GM23338 (cell line): ENCODE measurements at regions not wholly inside any gene's neighbourhood (a gene's known extent, or its start where the extent isn't known, plus 50 kb on each side); places are given as distances from the start of the nearest gene placed in this dataset.
A peak's percentile ranks its signal among the peaks of the same experiment; 100 is the strongest.

Experiments
- ATAC-seq: fragments of 200-7000 bp; cut with Tn5 transposase; 3 replicates; pipeline ENCODE4 v1.9.1; 2020
- DNase-seq: peaks from one replicate; pipeline ENCODE4 v3.0.0-alpha.2; 2015; ENCODE audit warnings: low spot score
- H2AFZ ChIP-seq: fragments of 200-600 bp; sonication (generic); 2 replicates; pipeline ENCODE4 v1.8.0; 2016; ENCODE audit warnings: antibody characterized with exemption, mild to moderate bottlenecking, moderate library complexity
- H3F3A ChIP-seq: fragments of 200-600 bp; sonication (generic); replicated peaks from 2 replicates; pipeline ENCODE4 v1.8.0; 2017; ENCODE audit warnings: antibody characterized with exemption, mixed run types, low read depth
- H3K27ac ChIP-seq: fragments of 200-600 bp; sonication (generic); 2 replicates; pipeline ENCODE4 v1.6.1; 2016; ENCODE audit warnings: low read depth
- H3K27me3 ChIP-seq: fragments of 200-600 bp; sonication (generic); 2 replicates; pipeline ENCODE4 v1.8.0; 2016; ENCODE audit warnings: mild to moderate bottlenecking, mixed run types, moderate library complexity; ENCODE audit not compliant: insufficient read depth
- H3K36me3 ChIP-seq: fragments of 200-600 bp; sonication (generic); 2 replicates; pipeline ENCODE4 v1.8.0; 2016; ENCODE audit warnings: mild to moderate bottlenecking; ENCODE audit not compliant: insufficient read depth
- H3K4me1 ChIP-seq: fragments of 200-600 bp; sonication (generic); 2 replicates; pipeline ENCODE4 v1.8.0; 2016; ENCODE audit warnings: mild to moderate bottlenecking, moderate library complexity; ENCODE audit not compliant: insufficient read depth
- H3K4me2 ChIP-seq: fragments of 200-600 bp; sonication (generic); 2 replicates; pipeline ENCODE4 v1.7.1; 2017; ENCODE audit warnings: mixed run types
- H3K4me3 ChIP-seq: fragments of 200-600 bp; sonication (generic); 2 replicates; pipeline ENCODE4 v1.6.1; 2016; ENCODE audit warnings: mixed run types
- H3K79me2 ChIP-seq: fragments of 200-600 bp; sonication (generic); replicated peaks from 2 replicates; pipeline ENCODE4 v1.8.0; 2017; ENCODE audit warnings: mild to moderate bottlenecking; ENCODE audit not compliant: insufficient read depth
- H3K9me2 ChIP-seq: fragments of 200-600 bp; sonication (generic); 2 replicates; pipeline ENCODE4 v1.8.0; 2017; ENCODE audit not compliant: insufficient read depth
- H4K20me1 ChIP-seq: fragments of 200-600 bp; sonication (generic); replicated peaks from 2 replicates; pipeline ENCODE4 v1.8.0; 2017; ENCODE audit warnings: mild to moderate bottlenecking; ENCODE audit not compliant: insufficient read depth
- H3K27ac Mint-ChIP-seq: 2 replicates; pipeline ENCODE4 v1.8.0; 2020; ENCODE audit warnings: inconsistent platforms, mild to moderate bottlenecking, moderate library complexity, mixed read lengths
- H3K27me3 Mint-ChIP-seq: 3 replicates; pipeline ENCODE4 v1.8.0; 2022; ENCODE audit warnings: low read depth, mild to moderate bottlenecking, moderate library complexity, mixed read lengths, inconsistent platforms; ENCODE audit not compliant: insufficient read depth, poor library complexity
- H3K36me3 Mint-ChIP-seq: 3 replicates; pipeline ENCODE4 v1.8.0; 2021; ENCODE audit warnings: low read depth, mild to moderate bottlenecking, inconsistent platforms, moderate library complexity, mixed read lengths
- H3K4me1 Mint-ChIP-seq: 3 replicates; pipeline ENCODE4 v1.8.0; 2020; ENCODE audit warnings: mild to moderate bottlenecking, inconsistent platforms, mixed read lengths
- H3K4me3 Mint-ChIP-seq: 3 replicates; pipeline ENCODE4 v1.8.0; 2021; ENCODE audit warnings: moderate library complexity, mild to moderate bottlenecking, inconsistent platforms, mixed read lengths
- H3K9me3 Mint-ChIP-seq: 3 replicates; pipeline ENCODE4 v1.8.0; 2020; ENCODE audit warnings: moderate library complexity, mild to moderate bottlenecking, inconsistent platforms, mixed read lengths
- EZH2 ChIP-seq: fragments of 200-600 bp; sonication (generic); IDR thresholded peaks from one replicate; pipeline ENCODE4 v1.8.0; 2017; ENCODE audit warnings: antibody characterized with exemption, mild to moderate bottlenecking, low read depth; ENCODE audit not compliant: unreplicated experiment
- EZH2phosphoT487 ChIP-seq: fragments of 200-600 bp; sonication (generic); IDR thresholded peaks from one replicate; pipeline ENCODE4 v1.8.1; 2018; ENCODE audit warnings: antibody characterized with exemption; ENCODE audit not compliant: unreplicated experiment
- NANOG ChIP-seq: IDR thresholded peaks from 2 replicates; pipeline ENCODE4 v1.6.1; 2016; ENCODE audit warnings: antibody characterized with exemption, borderline replicate concordance
- POLR2AphosphoS5 ChIP-seq: IDR thresholded peaks from 2 replicates; pipeline ENCODE4 v1.6.1; 2016; ENCODE audit warnings: antibody characterized with exemption, low read depth
- ZNF114 ChIP-seq: fragments of 250-450 bp; sonication (Bioruptor Pico); IDR thresholded peaks from 2 replicates; pipeline ENCODE4 v1.5.0; 2020; ENCODE audit warnings: mild to moderate bottlenecking, moderate library complexity
- ZNF331 ChIP-seq: fragments of 250-450 bp; sonication (Bioruptor Pico); IDR thresholded peaks from 2 replicates; pipeline ENCODE4 v1.5.0; 2020; ENCODE audit warnings: low read depth, mild to moderate bottlenecking, moderate library complexity
- ZNF462 ChIP-seq: fragments of 250-450 bp; sonication (Bioruptor Pico); IDR thresholded peaks from 2 replicates; pipeline ENCODE4 v1.5.0; 2020; ENCODE audit warnings: mild to moderate bottlenecking, moderate library complexity
- TF ChIP-seq, protein P1 (sequence below): IDR thresholded peaks from 2 replicates; pipeline ENCODE4 v1.6.1; 2016; ENCODE audit warnings: antibody characterized with exemption
- TF ChIP-seq, protein P2 (sequence below), 2 experiments: fragments of 200-600 bp in 1 of 2; sonication (generic) in 1 of 2; conservative IDR thresholded peaks; 2 replicates each; pipeline versions ENCODE4 v1.5.1 to v1.6.1; 2016 to 2017; ENCODE audit warnings: antibody characterized with exemption in 2 of 2, low read depth in 2 of 2, mild to moderate bottlenecking in 2 of 2, moderate library complexity in 1 of 2

GRCh38 chr5:96590796-96591195 lies 71.4 kb upstream of the CAST start (continued):
- TF ChIP-seq, protein P1, sequence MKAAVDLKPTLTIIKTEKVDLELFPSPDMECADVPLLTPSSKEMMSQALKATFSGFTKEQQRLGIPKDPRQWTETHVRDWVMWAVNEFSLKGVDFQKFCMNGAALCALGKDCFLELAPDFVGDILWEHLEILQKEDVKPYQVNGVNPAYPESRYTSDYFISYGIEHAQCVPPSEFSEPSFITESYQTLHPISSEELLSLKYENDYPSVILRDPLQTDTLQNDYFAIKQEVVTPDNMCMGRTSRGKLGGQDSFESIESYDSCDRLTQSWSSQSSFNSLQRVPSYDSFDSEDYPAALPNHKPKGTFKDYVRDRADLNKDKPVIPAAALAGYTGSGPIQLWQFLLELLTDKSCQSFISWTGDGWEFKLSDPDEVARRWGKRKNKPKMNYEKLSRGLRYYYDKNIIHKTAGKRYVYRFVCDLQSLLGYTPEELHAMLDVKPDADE = no peak

GRCh38 chr5:96595300-96596090 lies 66.7 kb upstream of the CAST start:
- Histone ChIP-seq H3K27me3 (no peaks in the 10 kb centered on the region), H3F3A (no peaks in the 10 kb centered on the region), H3K4me1 (peaks cover 5% of the 10 kb centered on the region; the same call in 1 of the 2 replicates), H3K9me2 (0 out of 2 replicates have a peak, but pooled peaks cover 4% of the 10 kb centered on the region), H3K79me2 (no peaks in the 10 kb centered on the region), H4K20me1 (no peaks in the 10 kb centered on the region), H3K4me3 (no peak overlapping the region), H3K4me2 (no peak overlapping the region), H3K27ac (no peak overlapping the region), H3K36me3 (no peaks in the 10 kb centered on the region), H2AFZ (peak overlapping the region; percentile 48)
- DNase-seq (peak; percentile 75), ATAC-seq (peak; percentile 73)
- peaks cover 6% of the 10 kb centered on the region; the same call in 2 of the 3 replicates for H3K36me3 Mint-ChIP-seq
- TF ChIP-seq EZH2 = no peak
- no peak for TF ChIP-seq EZH2phosphoT487
- TF ChIP-seq ZNF462 (CRISPR knock-in tag) = no peak
- TF ChIP-seq, protein P1 = no peak
- TF ChIP-seq POLR2AphosphoS5 = no peak
- TF ChIP-seq NANOG = no peak
- no peak for TF ChIP-seq ZNF114 (CRISPR knock-in tag)
- TF ChIP-seq, protein P2, sequence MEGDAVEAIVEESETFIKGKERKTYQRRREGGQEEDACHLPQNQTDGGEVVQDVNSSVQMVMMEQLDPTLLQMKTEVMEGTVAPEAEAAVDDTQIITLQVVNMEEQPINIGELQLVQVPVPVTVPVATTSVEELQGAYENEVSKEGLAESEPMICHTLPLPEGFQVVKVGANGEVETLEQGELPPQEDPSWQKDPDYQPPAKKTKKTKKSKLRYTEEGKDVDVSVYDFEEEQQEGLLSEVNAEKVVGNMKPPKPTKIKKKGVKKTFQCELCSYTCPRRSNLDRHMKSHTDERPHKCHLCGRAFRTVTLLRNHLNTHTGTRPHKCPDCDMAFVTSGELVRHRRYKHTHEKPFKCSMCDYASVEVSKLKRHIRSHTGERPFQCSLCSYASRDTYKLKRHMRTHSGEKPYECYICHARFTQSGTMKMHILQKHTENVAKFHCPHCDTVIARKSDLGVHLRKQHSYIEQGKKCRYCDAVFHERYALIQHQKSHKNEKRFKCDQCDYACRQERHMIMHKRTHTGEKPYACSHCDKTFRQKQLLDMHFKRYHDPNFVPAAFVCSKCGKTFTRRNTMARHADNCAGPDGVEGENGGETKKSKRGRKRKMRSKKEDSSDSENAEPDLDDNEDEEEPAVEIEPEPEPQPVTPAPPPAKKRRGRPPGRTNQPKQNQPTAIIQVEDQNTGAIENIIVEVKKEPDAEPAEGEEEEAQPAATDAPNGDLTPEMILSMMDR (conservative IDR thresholded peaks at IDR 0.05; ENCODE audit: low read depth in 2 of 2) = peak; percentile 63 to 78
- TF ChIP-seq ZNF331 (CRISPR knock-in tag) = no peak
- peaks cover 2% of the 10 kb centered on the region for H3K4me1 Mint-ChIP-seq
- no peak overlapping the region for H3K27ac Mint-ChIP-seq
- no peaks in the 10 kb centered on the region for H3K27me3 Mint-ChIP-seq
- peaks cover 6% of the 10 kb centered on the region; the same call in 2 of the 3 replicates for H3K9me3 Mint-ChIP-seq
- no peak overlapping the region for H3K4me3 Mint-ChIP-seq
